DMS53 (cell line): ENCODE measurements at regions not wholly inside any gene's neighbourhood (a gene's known extent, or its start where the extent isn't known, plus 50 kb on each side); places are given as distances from the start of the nearest gene placed in this dataset.

Source experiments
- DNase-seq: peaks from one replicate; lab custom pipeline; 2025; lab: John Stamatoyannopoulos, UW

DNA sequence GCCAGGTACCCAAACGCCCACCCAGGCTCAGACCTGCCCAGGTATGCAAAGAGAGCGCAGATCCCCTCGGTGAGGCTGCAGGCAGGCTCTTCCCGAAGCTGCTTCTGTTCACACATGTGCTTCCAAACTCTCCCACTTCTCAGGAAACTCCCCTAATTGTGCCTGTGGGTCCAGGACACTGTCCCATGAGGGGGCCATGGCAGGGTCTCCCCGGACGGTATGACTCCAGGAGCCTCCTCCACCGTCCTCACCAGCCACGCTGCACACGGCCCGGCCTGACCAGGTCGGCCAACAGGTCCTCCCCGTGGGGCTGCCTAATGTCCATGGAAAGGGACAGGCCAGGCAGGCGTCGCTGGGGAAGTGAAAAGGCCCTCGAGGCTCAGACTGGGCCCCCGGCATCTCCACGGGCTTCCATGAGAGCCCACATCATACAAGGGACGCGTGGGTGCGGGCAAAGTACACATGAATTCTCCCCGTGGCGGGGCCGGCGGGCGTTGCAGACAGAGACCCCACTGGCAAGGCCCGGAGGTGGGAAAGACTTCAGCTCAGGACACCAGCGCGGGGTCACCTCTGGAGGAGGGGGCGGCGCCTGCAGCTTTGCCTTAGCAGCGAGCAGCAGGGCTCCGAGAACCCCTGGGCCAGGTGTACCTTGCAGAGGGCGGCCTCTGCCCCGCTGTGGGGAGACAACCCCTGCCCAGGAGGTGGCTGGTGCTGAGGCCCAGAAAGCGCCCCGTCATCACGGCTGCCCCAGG lies 526.1 kb downstream of the BRD1 start:
- no peak for DNase-seq

DNA sequence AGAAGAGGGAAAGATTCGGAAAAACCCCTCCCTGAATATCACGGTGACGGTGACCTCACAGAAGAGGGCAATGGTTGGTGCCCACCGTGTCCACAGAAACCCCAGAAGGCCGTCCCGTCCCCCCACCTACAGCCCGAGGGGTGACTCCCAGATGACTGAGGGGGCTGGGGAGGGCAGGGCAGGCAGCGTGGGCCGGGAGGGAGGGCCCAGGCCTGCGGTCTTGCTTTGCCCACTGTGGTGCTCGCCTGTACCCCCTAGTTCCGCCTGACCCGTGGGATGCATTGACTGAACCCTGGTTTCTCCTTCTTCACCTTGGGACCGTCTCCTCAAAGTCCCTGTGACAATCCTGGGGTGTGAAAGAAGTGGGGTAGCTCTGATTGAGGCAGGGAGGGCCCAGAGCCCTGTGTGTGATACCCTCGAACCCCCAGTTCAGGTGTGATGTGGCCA lies 526.7 kb downstream of the BRD1 start:
- no peak for DNase-seq

DNA sequence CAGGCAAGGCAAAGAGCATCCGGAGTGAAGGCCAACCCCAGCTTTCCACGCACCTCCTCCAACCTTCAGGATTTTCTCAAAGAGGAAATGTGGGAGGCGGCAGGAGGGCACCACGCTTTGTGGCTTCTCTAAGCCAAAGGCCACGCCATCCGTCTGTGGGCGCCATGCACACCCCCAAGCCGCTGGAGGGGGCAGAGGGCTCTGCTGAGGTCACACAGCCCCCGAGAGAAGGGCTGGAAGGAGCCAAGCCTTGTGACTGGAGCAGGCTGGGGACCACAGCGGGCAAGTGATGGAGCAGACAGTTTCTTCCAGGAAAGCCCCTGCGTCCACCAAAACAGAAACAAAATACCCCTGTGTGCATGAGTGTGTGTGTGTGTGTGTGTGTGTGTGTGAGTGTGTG lies 527.4 kb downstream of the BRD1 start:
- no peak for DNase-seq

DNA sequence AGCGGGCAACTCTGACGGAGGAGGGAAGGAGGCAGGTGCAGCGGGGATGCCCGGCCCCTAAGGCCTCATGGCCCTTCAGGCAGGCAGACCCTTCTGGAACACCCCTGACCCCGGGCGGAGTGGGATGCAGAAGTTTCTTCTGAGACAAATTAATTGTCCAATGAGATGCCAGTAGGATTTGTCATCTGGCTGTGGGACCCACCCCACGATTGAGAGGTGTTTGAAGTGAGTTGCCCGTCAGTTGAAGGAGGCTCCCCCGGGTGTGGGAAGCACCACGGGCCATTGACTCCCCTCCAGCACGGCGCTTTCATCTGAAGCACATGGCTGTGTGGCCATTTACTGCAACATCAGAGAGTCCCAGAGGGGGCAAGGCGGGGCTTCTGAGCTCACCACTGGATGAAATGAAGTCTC lies 527.8 kb downstream of the BRD1 start:
- DNase-seq = no peak

DNA sequence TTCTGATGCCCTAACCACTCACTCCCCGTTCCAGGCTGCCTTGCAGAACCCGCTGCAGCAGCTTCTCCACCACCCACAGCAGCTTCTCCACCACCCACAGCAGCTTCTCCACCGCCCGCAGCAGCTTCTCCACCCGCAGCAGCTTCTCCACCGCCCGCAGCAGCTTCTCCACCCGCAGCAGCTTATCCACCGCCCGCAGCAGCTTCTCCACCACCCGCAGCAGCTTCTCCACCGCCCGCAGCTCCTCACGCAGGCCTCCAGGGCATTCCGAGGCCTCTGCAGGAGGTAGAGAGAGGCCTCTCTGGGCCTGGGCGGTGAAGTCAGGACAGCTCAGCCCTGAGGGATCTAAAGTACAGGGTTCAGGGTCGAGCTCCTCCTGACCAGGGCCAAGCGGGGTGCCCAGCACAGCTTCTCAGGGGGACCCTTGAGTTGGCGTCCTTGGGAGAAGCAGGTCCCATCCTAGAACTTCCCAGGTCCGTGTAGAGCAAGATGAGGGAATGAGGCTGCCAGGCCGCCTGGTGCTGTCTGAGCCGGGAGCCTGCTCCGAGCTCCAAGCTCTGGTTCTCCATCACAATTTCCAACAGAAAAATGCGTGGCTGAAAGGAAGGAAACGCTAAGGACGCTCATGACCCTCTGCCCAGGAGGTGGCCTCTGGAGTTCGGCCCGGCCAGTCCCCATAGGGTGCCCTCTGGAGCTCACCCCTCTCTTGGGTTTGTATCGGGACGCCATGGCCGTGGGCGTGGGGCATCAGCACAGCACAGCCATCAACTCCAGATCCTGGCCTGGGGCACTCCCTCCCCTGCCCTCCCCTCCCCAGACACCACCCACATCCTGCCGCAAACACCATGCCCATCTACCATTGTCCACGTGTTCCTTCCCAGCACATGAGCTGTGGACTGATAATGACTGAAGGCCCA lies 528.6 kb downstream of the BRD1 start:
- no peak for DNase-seq

DNA sequence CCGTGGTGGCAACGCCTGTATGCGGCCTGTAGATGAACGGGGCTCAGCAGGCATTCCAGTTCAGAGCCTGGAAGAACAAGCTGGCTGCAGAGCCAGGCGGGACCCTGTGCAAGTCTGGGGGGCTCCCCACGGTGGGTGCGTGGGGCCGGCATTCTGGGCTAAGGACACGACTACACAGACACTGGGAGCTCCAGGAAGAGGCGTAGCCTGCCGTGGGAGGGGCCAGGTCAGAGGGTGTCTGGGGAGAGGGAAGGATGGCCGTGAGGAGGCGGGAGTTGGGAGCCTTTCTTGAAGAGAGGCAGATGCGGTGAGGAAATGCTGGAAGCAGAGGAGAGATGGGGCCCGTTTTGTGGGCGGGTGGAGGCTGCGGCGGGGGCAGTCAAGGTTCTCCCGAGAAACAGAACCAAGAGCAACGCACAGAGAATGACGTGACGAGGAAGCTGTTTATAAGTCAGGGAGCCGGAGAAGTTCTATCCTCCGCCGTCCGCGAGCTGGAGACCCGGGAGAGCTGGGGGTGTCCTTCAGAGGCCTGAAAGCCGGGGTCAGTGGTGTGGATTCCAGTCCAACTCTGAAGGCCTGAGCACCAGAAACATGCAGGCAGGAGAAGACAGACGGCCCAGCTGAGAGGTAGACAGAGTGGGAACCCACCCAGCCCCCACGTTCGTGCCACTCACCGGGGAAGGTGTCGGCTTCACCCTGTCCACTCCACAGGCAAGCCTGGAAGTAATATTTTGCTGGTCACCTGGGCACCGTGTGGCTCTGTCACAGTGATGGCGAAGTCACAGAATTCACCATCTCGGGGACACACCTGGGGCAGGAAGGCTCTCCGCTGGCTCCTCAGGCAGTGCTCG lies 529.6 kb downstream of the BRD1 start:
- no peak for DNase-seq

DNA sequence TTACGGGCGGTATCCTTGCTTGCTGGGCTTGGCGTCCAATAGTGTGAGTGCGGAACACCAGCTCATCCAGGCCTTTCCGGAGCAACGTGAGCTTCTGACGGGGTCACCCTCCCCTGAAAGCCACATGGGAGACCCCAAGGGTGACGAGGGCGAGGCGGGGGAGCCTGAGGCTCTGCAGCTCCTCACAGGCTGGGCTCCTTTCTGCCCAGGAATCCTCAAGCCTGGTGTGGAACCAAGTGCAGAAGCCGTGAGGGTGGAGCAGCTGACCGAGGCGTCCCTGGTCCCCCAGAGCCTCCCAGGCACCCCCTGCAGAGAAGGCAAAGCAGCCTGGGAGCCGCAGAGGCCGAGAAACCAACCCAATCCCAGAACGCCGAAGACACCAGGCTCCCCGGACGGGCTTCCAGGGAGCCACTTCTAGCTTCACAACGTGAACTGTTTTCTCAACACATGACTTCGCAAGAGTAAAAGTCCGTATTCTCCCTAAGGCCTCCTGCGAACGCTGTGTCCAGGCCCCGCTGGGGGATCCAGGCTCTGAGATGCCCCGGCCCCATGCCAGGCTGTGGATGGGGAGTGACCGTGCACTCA lies 530.3 kb downstream of the BRD1 start:
- DNase-seq = no peak

DNA sequence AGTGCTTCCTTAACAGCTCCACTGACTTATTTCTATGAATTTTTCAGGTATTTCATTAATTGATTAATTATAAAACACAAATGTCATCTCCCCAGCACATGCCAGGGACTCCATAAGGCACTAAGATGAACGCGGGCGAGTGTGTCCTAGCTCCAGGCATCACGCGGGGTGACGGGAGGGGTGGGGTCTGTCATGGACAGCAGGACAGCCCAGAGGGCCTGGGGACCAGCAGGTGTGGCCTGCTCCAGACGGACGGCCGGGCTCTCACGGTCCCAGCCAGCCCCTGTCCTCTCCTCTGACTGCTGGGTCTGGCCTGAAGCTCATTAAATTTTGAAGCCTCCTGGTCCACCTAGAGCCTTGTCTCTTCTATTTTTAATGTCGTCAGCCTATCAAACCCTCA lies 531.1 kb downstream of the BRD1 start:
- DNase-seq = no peak

DNA sequence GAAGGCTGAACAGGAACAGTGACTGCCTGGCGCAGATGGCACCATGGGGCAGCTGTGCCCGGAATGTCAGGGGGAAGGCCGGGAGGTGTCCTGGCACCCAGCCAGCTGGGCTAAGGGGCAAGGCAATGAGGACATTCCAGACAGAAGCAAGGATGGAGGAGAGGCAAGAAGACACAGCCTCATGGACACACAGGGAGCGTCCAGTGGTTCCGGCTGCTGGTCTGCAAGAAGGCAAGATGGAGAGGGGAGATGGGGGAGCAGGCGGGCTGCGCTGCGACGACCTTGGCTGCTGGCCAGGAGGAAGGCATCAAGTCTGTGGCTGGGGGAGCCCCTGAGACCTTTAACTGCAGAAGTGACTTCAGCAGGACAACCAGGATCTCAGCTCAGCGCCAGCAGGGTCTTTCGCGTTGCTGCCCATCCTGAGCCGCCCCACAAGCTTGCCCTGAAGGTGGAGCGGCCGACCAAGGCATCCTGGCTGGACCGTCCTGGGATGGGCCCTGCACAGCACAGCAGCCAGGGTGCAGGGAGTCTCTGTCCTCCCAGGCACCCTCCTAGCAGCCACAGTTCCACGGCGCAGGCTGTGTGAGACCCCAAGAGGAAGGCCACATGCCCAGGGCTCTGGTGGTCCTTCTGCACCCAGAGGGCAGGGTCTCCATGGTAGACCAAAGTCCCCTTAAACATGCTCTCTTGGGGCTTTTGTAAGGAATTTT lies 531.7 kb downstream of the BRD1 start:
- DNase-seq = no peak

DNA sequence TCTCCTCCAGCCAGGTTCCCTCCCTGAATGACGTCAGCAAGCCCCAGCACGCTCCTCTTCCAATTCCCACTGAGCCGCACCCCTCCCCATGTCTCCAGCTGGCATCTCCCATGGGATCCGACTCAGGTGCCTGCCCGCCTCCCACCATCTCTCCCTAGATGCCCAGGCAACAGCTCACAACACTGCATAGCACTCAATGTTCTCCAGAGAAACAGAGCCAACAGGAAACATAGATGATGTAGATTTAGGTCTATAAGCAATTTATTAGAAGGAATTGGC lies 532.3 kb downstream of the BRD1 start:
- DNase-seq = no peak

DNA sequence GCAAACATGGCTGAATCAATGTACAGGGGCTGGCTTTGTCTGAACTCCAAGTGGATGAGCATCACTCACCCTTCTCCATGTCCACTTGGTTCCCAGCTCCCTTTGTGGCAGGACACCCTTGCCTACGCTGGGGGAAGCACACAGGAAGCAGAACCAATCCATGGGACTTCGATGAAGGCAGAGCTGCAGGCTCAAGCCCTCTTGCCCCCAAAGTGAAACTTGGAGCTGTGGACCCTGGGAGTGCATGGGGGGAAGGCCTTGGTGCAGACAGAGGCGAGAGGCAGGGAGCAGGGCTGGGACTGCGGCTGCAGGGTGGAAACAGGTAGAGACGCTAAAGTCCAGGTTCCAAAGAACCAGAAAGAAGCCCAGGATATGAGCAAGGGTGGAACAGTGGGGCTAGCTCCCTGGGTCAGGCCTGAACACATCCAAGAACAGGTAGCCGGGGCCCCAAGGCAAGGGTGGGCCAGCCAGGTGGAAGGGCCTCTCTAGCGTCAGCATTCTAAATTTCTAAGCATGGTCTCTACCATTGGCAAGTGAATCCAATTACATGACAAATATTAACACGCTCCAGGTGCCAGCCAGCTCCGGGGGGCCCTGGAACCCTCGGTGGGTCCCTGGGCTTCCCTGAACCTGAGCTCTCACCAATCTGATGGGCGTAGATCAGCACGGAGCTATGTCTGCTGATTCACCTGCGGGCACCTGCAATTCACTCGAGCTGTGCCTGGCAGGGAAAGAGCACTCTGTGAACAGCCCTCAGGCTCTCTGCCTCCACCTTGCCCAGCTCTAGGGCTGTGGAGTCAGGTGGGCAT lies 532.8 kb downstream of the BRD1 start:
- DNase-seq = no peak

DNA sequence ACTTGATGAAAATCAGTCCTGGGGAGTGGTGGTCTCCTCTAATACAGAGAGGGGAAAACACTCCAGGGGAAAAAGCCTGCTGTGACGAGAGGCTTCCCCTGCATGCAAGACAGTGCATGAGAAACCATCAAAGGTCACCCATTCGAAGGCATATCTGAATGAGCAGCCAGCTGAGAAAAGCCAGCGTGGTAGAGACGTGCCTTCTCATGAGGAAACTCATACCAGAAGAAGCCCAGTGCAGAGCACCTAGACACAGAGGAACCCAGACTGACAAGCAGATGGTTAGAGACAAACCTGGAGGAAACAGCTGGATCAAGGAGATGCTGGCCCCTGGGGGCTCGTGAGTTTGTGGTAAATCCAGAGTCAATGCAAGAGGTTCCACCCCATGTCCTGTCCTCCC lies 534.8 kb downstream of the BRD1 start:
- no peak for DNase-seq

DNA sequence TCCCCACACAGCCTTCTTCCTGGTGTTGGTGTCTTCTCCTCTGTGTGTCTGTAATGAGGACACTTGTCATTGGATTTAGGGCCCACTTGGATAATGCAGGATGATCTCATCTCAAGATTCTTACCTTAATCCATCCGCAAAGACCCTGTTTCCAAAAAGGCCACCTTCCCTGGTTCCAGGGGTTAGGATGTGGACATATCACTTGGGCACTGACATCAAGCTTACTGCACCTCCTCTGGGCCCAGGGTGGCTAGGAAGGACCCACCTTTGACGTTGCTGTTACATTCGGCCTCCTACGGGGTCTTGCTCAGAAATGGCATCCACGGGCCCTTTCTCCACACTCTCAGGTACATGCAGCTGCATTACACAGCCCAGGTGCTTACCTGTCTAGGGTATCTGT lies 535.9 kb downstream of the BRD1 start:
- no peak for DNase-seq

DNA sequence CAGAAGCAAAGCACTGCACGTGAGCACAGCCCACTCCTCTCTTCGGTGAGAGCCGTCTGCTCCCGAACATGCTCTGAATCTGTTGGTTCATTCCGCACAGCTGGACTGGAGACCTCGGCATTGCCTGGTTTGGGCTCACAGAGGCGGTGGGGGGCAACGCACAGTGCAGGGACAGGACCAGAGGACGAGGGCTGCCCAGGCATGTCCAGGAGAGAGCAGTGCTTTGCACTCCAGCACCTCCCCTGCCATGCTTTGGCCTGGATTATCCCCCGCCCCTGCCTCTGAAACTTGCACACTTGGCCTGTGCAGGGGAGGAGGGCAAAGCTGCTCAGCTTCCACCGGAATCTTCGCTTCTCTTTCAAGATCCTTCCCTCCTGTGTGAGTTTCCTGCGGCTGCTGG lies 536.5 kb downstream of the BRD1 start:
- DNase-seq = no peak

DNA sequence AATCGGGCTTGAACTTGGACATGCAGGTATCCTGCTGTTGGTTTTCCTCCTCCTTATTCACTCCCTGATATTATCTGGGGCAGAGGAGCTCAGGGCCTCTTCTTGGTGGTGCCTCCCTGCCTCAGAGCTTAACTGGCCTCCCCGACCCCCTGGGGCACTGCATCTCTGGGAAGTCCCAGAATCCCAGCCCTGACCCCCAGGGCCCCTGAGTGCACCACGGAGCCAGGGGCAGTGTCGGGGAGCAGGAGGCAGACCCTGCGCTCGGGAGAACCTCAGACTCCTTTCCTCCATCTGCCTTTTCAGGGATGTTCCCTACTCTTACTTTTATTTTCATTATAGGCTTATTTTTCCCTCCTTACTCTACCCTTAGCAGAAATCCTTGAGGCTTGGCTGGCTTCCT lies 537.0 kb downstream of the BRD1 start:
- no peak for DNase-seq

DNA sequence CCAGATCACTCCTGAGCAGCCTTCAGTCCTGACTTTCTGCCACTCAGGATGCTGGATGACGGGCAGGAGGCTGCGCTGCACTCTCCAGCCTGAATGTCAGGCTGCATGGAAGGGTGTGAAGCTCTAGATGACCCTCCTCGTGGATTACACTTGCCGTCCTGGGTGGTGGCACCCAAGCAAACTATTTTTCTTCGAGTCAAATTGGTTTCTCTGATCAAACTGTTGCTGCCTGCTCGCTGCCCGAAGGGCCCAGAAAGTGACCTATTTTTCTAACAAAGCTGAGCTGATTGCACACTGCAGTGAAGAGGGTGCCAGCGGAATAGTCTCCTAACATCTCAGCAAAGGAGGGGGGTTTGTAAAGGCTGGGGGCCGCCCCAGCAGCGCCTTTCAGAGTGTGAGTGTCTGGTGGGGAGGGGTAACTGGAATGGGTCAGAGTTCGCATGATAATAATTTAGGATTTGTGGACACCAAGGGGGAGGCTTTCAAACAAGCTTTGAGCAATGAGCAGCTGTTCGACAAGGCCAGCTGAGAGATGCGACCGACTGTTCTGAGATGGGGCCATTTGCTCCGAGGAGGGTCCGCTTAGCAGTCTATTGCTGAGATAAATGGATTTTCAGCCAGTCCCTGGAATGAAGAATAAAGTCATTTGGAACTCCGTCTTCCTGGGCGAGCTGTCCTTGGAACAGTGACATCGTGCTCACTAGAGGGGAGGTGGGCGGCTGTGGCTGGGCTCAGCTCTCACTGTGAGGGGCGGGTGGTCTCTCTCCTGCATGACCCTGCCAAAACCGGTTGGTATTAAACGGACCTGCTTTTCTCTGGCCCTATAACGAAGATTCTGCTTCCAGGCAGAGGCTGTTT lies 537.6 kb downstream of the BRD1 start:
- DNase-seq = no peak

DNA sequence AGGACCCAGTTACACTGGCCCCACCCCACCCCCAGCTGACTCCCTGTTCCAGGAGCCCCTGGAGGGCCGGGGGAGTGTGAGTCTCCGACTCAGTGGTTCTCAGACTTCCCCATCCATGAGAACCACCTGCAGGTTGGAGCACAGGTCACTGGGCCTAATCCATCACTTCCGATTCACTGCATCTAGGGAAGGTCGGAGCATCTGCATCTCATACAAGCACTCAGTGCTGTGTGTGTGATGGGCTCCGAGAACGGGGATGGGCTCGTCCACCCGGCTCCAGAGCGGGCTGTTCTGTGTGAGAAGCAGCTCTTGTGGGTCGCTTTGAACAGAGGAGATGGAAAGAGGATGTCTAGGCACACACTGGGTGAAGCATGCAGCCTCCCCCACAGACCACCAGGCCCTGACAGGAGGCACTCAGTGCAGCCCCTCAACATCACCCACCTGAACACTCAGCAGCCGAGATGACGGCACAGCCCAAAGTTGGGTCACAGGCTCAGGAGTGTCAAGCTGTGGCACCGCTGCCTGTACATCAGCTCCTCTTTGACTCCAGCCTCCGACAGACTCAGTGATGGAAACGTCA lies 541.4 kb downstream of the BRD1 start:
- DNase-seq = no peak

DNA sequence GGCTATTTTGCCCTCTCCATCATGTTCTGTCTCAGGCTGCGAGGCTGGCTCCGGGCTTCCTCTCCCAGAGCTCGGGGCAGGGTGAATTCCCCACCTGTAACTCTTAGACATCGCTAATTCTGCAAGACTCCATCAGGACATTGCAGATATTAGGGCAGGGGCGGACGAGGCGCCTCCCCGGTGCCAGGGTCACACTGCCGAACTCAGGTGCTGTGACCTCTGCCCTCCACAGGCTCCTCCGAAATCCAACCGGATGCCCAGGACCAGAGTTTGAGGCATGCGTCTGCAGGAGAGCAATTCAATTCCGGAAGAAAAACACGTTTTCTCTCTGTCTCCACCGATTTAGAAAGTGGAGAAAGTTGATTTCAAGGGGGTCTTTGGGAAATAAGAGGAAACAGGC lies 542.7 kb downstream of the BRD1 start:
- DNase-seq = no peak

DNA sequence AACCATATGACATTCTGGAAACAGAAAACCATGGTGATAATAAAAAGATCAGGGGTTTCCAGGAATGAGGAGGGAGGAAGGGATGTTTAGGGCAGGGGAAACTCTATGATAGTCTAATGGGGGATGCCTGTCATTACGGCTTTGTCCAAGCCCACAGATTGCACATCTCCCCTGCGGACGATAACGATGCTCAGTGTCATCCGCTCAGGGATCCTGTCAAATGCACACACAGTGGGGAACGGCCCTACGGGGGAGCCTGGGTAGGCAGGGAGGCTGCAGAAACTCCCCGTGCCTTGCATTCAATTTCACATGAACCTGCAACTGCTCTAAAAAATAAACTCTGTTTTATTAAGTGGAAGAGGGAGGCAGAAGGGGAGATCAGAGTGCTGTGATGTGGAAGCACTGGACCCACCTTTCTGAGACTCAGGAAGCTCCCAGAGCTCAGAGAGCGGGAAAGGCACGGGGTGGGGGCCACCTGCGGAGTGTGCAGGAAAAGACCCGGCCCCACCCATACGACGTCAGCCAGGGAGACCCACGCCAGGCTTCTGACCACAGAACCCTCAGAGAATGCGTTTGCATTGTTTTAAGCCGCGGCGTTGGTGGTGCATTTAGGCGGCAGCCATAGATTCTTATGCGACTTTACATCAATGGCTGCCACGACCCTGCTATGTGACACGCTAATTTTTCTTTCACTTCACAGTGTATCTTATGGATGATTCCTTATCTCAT lies 543.5 kb downstream of the BRD1 start:
- no peak for DNase-seq
